Embryonic facial prominence (tissue), 1 donor: ENCODE measurements at regions not wholly inside any gene's neighbourhood (a gene's known extent, or its start where the extent isn't known, plus 50 kb on each side); places are given as distances from the start of the nearest gene placed in this dataset.
"Not testable (repeated sequence)": the region's sequence is repeated elsewhere in the genome, so short reads cannot be mapped to it uniquely, and the experiment has no call there.

Experiments
- DNase-seq: peaks from one replicate; pipeline ENCODE4 v3.0.0-alpha.2; 2016; ENCODE audit errors: extremely low spot score

GRCh38 chr2:144015036-144015435, 504.9 kb downstream of the ZEB2 start:
- no peak for DNase-seq

GRCh38 chr2:144014103-144014502, 505.8 kb downstream of the ZEB2 start:
- no peak for DNase-seq

GRCh38 chr2:144012304-144012703, 507.6 kb downstream of the ZEB2 start:
- DNase-seq: no peak

- no peak for DNase-seq
Observed at GRCh38 chr2:144011553-144011952, 508.4 kb downstream of the ZEB2 start.

GRCh38 chr2:144011098-144011497, 508.8 kb downstream of the ZEB2 start:
- DNase-seq: no peak

- no peak for DNase-seq
Observed at GRCh38 chr2:144010096-144010836, 509.7 kb downstream of the ZEB2 start.

GRCh38 chr2:144006139-144006538, 513.8 kb downstream of the ZEB2 start:
- DNase-seq: no peak

- no peak for DNase-seq
Observed at GRCh38 chr2:144004742-144005141, 515.2 kb downstream of the ZEB2 start.

- no peak for DNase-seq
Observed at GRCh38 chr2:144003460-144004075, 516.4 kb downstream of the ZEB2 start.

- no peak for DNase-seq
Observed at GRCh38 chr2:143996974-143997373, 522.9 kb downstream of the ZEB2 start.

- DNase-seq: no peak
Observed at GRCh38 chr2:143994961-143995360, 525.0 kb downstream of the ZEB2 start.

- not testable (repeated sequence) for DNase-seq
Observed at GRCh38 chr2:143991596-143991995, 528.3 kb downstream of the ZEB2 start.

GRCh38 chr2:143988082-143988481, 531.8 kb downstream of the ZEB2 start:
- no peak for DNase-seq

GRCh38 chr2:143981428-143981827, 538.5 kb downstream of the ZEB2 start:
- no peak for DNase-seq

GRCh38 chr2:143977356-143977755, 542.6 kb downstream of the ZEB2 start:
- DNase-seq: no peak

GRCh38 chr2:143975216-143975615, 544.7 kb downstream of the ZEB2 start:
- DNase-seq: no peak

GRCh38 chr2:143974262-143974661, 545.7 kb downstream of the ZEB2 start:
- no peak for DNase-seq

- DNase-seq: no peak
Observed at GRCh38 chr2:143968860-143969259, 551.1 kb downstream of the ZEB2 start.

GRCh38 chr2:143968360-143968759, 551.6 kb downstream of the ZEB2 start:
- no peak for DNase-seq

GRCh38 chr2:143965493-143966164, 554.3 kb downstream of the ZEB2 start:
- no peak for DNase-seq

- no peak for DNase-seq
Observed at GRCh38 chr2:143964891-143965290, 555.0 kb downstream of the ZEB2 start.

- no peak for DNase-seq
Observed at GRCh38 chr2:143960177-143960576, 559.7 kb downstream of the ZEB2 start.

- DNase-seq: no peak
Observed at GRCh38 chr2:143957321-143957720, 562.6 kb downstream of the ZEB2 start.
